ENCODE measurements at regions not wholly inside any gene's neighbourhood (a gene's known extent, or its start where the extent isn't known, plus 50 kb on each side); places are given as distances from the start of the nearest gene placed in this dataset.

GRCh38 chr4:147003956-147004809 is 58.5 kb upstream of the TTC29 start:
- TF ChIP-seq, protein P1, sequence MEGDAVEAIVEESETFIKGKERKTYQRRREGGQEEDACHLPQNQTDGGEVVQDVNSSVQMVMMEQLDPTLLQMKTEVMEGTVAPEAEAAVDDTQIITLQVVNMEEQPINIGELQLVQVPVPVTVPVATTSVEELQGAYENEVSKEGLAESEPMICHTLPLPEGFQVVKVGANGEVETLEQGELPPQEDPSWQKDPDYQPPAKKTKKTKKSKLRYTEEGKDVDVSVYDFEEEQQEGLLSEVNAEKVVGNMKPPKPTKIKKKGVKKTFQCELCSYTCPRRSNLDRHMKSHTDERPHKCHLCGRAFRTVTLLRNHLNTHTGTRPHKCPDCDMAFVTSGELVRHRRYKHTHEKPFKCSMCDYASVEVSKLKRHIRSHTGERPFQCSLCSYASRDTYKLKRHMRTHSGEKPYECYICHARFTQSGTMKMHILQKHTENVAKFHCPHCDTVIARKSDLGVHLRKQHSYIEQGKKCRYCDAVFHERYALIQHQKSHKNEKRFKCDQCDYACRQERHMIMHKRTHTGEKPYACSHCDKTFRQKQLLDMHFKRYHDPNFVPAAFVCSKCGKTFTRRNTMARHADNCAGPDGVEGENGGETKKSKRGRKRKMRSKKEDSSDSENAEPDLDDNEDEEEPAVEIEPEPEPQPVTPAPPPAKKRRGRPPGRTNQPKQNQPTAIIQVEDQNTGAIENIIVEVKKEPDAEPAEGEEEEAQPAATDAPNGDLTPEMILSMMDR (IDR thresholded peaks at IDR 0.05; ENCODE audit: low read depth, low read length) = no peak
- no peak for TF ChIP-seq POLR2A (IDR thresholded peaks at IDR 0.05; ENCODE audit: extremely low read depth, insufficient read length)
- TF ChIP-seq, protein P2, sequence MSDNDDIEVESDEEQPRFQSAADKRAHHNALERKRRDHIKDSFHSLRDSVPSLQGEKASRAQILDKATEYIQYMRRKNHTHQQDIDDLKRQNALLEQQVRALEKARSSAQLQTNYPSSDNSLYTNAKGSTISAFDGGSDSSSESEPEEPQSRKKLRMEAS (IDR thresholded peaks at IDR 0.05; ENCODE audit: low read depth, low read length) = no peak
